ENCODE measurements at regions not wholly inside any gene's neighbourhood (a gene's known extent, or its start where the extent isn't known, plus 50 kb on each side); places are given as distances from the start of the nearest gene placed in this dataset.

DNA sequence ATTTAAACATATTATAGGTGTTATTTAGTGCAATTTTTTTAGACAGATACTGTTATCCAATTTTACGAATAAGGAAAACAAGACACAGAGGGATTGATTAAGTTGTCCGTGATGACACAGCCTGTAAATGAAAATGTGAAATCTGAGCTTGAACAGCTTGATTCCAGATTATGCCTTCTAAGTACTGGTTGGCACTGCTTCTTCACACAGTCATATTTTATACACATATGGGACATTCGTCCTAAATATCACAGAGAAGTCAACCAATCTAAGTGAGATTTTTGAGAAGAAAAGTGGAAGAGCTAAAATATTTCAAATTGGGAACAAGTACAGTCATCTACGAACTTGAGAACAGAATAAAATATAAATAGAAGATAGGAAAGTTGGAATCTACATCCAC, 756.3 kb downstream of the BCKDHB start:
- TF ChIP-seq, protein P1, sequence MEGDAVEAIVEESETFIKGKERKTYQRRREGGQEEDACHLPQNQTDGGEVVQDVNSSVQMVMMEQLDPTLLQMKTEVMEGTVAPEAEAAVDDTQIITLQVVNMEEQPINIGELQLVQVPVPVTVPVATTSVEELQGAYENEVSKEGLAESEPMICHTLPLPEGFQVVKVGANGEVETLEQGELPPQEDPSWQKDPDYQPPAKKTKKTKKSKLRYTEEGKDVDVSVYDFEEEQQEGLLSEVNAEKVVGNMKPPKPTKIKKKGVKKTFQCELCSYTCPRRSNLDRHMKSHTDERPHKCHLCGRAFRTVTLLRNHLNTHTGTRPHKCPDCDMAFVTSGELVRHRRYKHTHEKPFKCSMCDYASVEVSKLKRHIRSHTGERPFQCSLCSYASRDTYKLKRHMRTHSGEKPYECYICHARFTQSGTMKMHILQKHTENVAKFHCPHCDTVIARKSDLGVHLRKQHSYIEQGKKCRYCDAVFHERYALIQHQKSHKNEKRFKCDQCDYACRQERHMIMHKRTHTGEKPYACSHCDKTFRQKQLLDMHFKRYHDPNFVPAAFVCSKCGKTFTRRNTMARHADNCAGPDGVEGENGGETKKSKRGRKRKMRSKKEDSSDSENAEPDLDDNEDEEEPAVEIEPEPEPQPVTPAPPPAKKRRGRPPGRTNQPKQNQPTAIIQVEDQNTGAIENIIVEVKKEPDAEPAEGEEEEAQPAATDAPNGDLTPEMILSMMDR (IDR thresholded peaks at IDR 0.05; ENCODE audit: low read depth, low read length, poor library complexity, severe bottlenecking), result no peak
- no peak for TF ChIP-seq EZH2phosphoT487 (IDR thresholded peaks at IDR 0.05; ENCODE audit: borderline replicate concordance, low read length)

All from DOHH2 (cell line).